Peyer's patch (tissue), 4 donors: ENCODE measurements at regions not wholly inside any gene's neighbourhood (a gene's known extent, or its start where the extent isn't known, plus 50 kb on each side); places are given as distances from the start of the nearest gene placed in this dataset.

Experiments used
- DNase-seq, 3 donors: peaks; one replicate each; pipeline ENCODE4 v3.0.0-alpha.2; 2017 to 2019
- H3K27ac ChIP-seq, 4 donors: fragments of 200-600 bp; sonication (generic); one replicate each; pipeline ENCODE4 v1.5.1; 2016 to 2019
- H3K27me3 ChIP-seq, 2 donors: fragments of 200-600 bp; sonication (generic); one replicate each; pipeline ENCODE4 v1.5.1; 2019
- H3K36me3 ChIP-seq, 3 donors: fragments of 200-600 bp; sonication (generic); one replicate each; pipeline ENCODE4 v1.5.1; 2016 to 2019
- H3K4me1 ChIP-seq, 4 donors: fragments of 200-600 bp; sonication (generic); one replicate each; pipeline ENCODE4 v1.5.1; 2016 to 2019
- H3K4me3 ChIP-seq, 4 donors: fragments of 200-600 bp; sonication (generic); 1 replicate in 3 of 4; 2 replicates in 1 of 4; pipeline ENCODE4 v1.5.1; 2016 to 2019; ENCODE audit warnings: mild to moderate bottlenecking in 1 of 4
- H3K9me3 ChIP-seq, 4 donors: fragments of 200-600 bp; sonication (generic); one replicate each; pipeline ENCODE4 v1.5.1; 2016 to 2019; ENCODE audit warnings: mild to moderate bottlenecking in 1 of 4
- CTCF ChIP-seq, 6 experiments: fragments of 450-650 bp in 4 of 6; fragments of 200-600 bp in 2 of 6; sonication (generic) in 1 of 6; IDR thresholded peaks; one replicate each; pipeline ENCODE4 v1.5.1; 2017 to 2019; ENCODE audit warnings: antibody characterized with exemption in 6 of 6, mild to moderate bottlenecking in 3 of 6, moderate library complexity in 1 of 6
- POLR2A ChIP-seq, 2 donors: fragments of 450-650 bp; IDR thresholded peaks; one replicate each; pipeline ENCODE4 v1.5.1; 2017; ENCODE audit warnings: antibody characterized with exemption in 2 of 2, mild to moderate bottlenecking in 2 of 2, moderate library complexity in 2 of 2

GRCh38 chr10:123445261-123445775 lies 220.8 kb upstream of the GPR26 start:
- Histone ChIP-seq H3K27me3 (no peaks in the 10 kb centered on the region), H3K9me3 (no peaks in the 10 kb centered on the region), H3K36me3 (no peaks in the 10 kb centered on the region), H3K4me3 (no peak overlapping the region), H3K27ac (no peak overlapping the region), H3K4me1 (no peaks in the 10 kb centered on the region)
- no peak for DNase-seq
- no peak for TF ChIP-seq POLR2A (IDR thresholded peaks at IDR 0.05)
- TF ChIP-seq CTCF (IDR thresholded peaks at IDR 0.05), result no peak

GRCh38 chr10:123446449-123447156 lies 219.6 kb upstream of the GPR26 start:
- H3K27ac ChIP-seq, result no peak overlapping the region
- no peak overlapping the region for H3K4me3 ChIP-seq
- no peak for TF ChIP-seq CTCF (IDR thresholded peaks at IDR 0.05)
- TF ChIP-seq POLR2A (IDR thresholded peaks at IDR 0.05), result no peak
- no peaks in the 10 kb centered on the region for H3K27me3 ChIP-seq
- no peaks in the 10 kb centered on the region for H3K4me1 ChIP-seq
- H3K36me3 ChIP-seq, result no peaks in the 10 kb centered on the region
- no peaks in the 10 kb centered on the region for H3K9me3 ChIP-seq
- DNase-seq, result no peak

DNA sequence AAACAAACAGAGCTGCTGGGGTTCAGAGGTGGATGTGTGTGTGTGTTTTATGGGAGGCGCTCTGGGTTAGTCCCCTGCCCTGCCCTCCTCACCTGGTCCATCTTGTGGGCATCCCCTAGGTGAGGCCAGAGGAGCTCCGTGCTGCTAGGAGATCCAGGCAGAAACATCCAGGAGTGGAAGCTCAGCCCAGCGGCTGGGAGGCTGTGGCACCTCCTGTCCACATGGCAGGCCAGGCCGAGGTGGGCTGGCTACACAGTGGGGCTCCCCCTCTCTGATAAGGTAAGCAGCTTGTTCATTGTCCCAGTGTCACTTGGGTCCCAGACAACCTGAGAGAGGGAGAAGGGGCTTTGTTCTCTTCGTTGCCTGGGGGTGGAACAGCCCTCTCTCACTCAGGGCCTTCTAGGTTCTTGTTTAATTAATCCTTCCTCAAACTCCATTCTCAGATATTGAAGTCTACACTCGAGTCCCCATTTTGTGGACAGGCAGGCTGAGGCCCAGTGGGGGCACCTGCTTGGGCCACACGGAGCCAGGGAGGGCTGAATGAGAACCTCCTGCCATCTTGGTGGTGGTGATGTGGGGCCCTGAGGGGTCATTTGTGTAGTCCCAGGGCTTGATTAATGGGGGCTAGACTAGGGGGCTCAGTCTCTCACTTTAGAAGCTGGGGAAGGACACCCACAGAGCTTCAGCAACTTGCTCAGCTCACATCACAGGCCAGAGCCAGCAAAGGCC lies 216.8 kb upstream of the GPR26 start:
- H3K4me1 ChIP-seq, result no peaks in the 10 kb centered on the region
- no peak overlapping the region for H3K27ac ChIP-seq
- H3K4me3 ChIP-seq, result no peak overlapping the region
- no peak for DNase-seq
- H3K36me3 ChIP-seq, result no peaks in the 10 kb centered on the region
- no peaks in the 10 kb centered on the region for H3K9me3 ChIP-seq
- no peaks in the 10 kb centered on the region for H3K27me3 ChIP-seq
- TF ChIP-seq CTCF (IDR thresholded peaks at IDR 0.05), result no peak
- no peak for TF ChIP-seq POLR2A (IDR thresholded peaks at IDR 0.05)

DNA sequence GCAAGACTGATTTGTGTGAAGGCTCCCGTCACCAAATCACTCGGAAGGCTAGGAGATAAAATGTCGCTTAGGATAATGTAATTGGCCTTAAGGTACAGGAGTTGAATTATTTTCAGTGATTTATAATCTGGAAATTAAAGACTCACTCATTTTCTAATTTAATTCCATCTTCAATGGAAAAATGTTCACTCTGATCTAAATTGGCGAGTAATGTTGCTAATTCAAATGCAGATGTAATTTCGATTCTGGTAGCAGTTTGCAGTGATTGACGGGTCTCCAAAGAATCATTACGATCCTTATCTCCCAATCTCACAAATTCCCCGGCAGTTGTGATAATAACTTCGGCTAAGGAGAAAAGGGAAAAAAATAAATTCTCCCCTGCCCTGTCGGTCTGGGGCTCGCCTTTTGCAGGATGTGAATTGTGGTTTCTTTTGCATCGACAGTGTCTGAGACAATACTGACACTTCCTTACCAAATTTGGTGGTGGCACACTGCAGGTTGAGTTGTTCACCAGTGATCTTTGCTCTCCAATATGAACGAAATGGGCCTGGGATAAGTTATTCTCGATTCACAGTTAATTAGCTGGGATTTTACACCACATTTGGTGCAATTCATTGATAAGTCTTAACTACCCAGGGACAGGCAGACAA lies 215.1 kb upstream of the GPR26 start:
- Histone ChIP-seq H3K27me3 (no peaks in the 10 kb centered on the region), H3K36me3 (no peaks in the 10 kb centered on the region), H3K4me1 (no peaks in the 10 kb centered on the region), H3K4me3 (no peak overlapping the region), H3K27ac (no peak overlapping the region), H3K9me3 (no peaks in the 10 kb centered on the region)
- no peak for TF ChIP-seq CTCF (IDR thresholded peaks at IDR 0.05)
- no peak for TF ChIP-seq POLR2A (IDR thresholded peaks at IDR 0.05)
- DNase-seq, result no peak

- DNase-seq, result no peak
- H3K4me1 ChIP-seq, result no peaks in the 10 kb centered on the region
- TF ChIP-seq POLR2A (IDR thresholded peaks at IDR 0.05) (no peak), CTCF (IDR thresholded peaks at IDR 0.05) (no peak)
- H3K9me3 ChIP-seq, result no peaks in the 10 kb centered on the region
- H3K27ac ChIP-seq, result no peak overlapping the region
- H3K36me3 ChIP-seq, result no peaks in the 10 kb centered on the region
- no peak overlapping the region for H3K4me3 ChIP-seq
- H3K27me3 ChIP-seq, result no peaks in the 10 kb centered on the region
Observed at GRCh38 chr10:123451618-123452245, 214.4 kb upstream of the GPR26 start.
